HFFc6 (cell line): ENCODE measurements at regions not wholly inside any gene's neighbourhood (a gene's known extent, or its start where the extent isn't known, plus 50 kb on each side); places are given as distances from the start of the nearest gene placed in this dataset.

Source experiments
- DNase-seq: peaks from one replicate; pipeline ENCODE4 v3.0.0-alpha.2; 2018
- H3K27ac Mint-ChIP-seq: 2 replicates; pipeline ENCODE4 v1.8.0; 2020; ENCODE audit warnings: mild to moderate bottlenecking, mixed read lengths
- H3K27me3 Mint-ChIP-seq: 2 replicates; pipeline ENCODE4 v1.8.0; 2021; ENCODE audit warnings: mild to moderate bottlenecking, moderate library complexity, mixed read lengths; ENCODE audit not compliant: insufficient read depth
- H3K36me3 Mint-ChIP-seq: 2 replicates; pipeline ENCODE4 v1.8.0; 2021; ENCODE audit warnings: low read depth, mixed read lengths
- H3K4me1 Mint-ChIP-seq: 2 replicates; pipeline ENCODE4 v1.8.0; 2020; ENCODE audit warnings: low read depth, mixed read lengths
- H3K4me3 Mint-ChIP-seq: 2 replicates; pipeline ENCODE4 v1.8.0; 2020; ENCODE audit warnings: mild to moderate bottlenecking, moderate library complexity, mixed read lengths
- H3K9me3 Mint-ChIP-seq: 2 replicates; pipeline ENCODE4 v1.8.0; 2020; ENCODE audit warnings: mild to moderate bottlenecking, mixed read lengths
- CTCF ChIP-seq: fragments of 200-600 bp; sonication (generic); IDR thresholded peaks from 2 replicates; pipeline ENCODE4 v1.5.0; 2021; ENCODE audit warnings: antibody characterized with exemption, mild to moderate bottlenecking

- no peak overlapping the region for H3K4me3 Mint-ChIP-seq
- H3K9me3 Mint-ChIP-seq: no peaks in the 10 kb centered on the region
- no peak for TF ChIP-seq CTCF
- peaks cover 10% of the 10 kb centered on the region for H3K36me3 Mint-ChIP-seq
- no peak for DNase-seq
- H3K4me1 Mint-ChIP-seq: peaks cover 54% of the 10 kb centered on the region
- H3K27ac Mint-ChIP-seq: 0 out of 2 replicates have a peak overlapping the region, but pooled peaks have one; percentile 43
- no peaks in the 10 kb centered on the region for H3K27me3 Mint-ChIP-seq
These were observed 285.0 kb upstream of the BOD1L1 start for GRCh38 chr4:13912436-13912925.

- DNase-seq: no peak
- no peak for TF ChIP-seq CTCF
- Mint-ChIP-seq H3K9me3 (no peaks in the 10 kb centered on the region), H3K27ac (peak overlapping the region; percentile 43), H3K27me3 (no peaks in the 10 kb centered on the region), H3K4me3 (no peak overlapping the region), H3K4me1 (peaks cover 54% of the 10 kb centered on the region), H3K36me3 (peaks cover 10% of the 10 kb centered on the region)
These were observed 285.4 kb upstream of the BOD1L1 start for GRCh38 chr4:13912966-13913365.

GRCh38 chr4:13917015-13917414, 289.5 kb upstream of the BOD1L1 start:
- peak; percentile 56 for TF ChIP-seq CTCF
- Mint-ChIP-seq H3K9me3 (no peaks in the 10 kb centered on the region), H3K36me3 (peaks cover 8% of the 10 kb centered on the region), H3K27ac (peak overlapping the region; percentile 100), H3K27me3 (no peaks in the 10 kb centered on the region; the same call in 1 of the 2 replicates), H3K4me3 (peak overlapping the region; percentile 11; the same call in 1 of the 2 replicates), H3K4me1 (peaks cover 73% of the 10 kb centered on the region)
- DNase-seq: peak; percentile 70

GRCh38 chr4:13918110-13918509, 290.6 kb upstream of the BOD1L1 start:
- H3K27ac Mint-ChIP-seq: peak overlapping the region; percentile 100
- H3K4me1 Mint-ChIP-seq: peaks cover 73% of the 10 kb centered on the region
- DNase-seq: peak; percentile 98
- no peaks in the 10 kb centered on the region; the same call in 1 of the 2 replicates for H3K27me3 Mint-ChIP-seq
- H3K36me3 Mint-ChIP-seq: peaks cover 8% of the 10 kb centered on the region
- no peaks in the 10 kb centered on the region for H3K9me3 Mint-ChIP-seq
- no peak for TF ChIP-seq CTCF
- peak overlapping the region; percentile 84 for H3K4me3 Mint-ChIP-seq

GRCh38 chr4:13918991-13919441, 291.5 kb upstream of the BOD1L1 start:
- peaks cover 76% of the 10 kb centered on the region for H3K4me1 Mint-ChIP-seq

More at GRCh38 chr4:13918991-13919441, 291.5 kb upstream of the BOD1L1 start:
- H3K36me3 Mint-ChIP-seq: peaks cover 8% of the 10 kb centered on the region
- peak overlapping the region; percentile 100 for H3K27ac Mint-ChIP-seq
- peak; percentile 95 for DNase-seq
- H3K9me3 Mint-ChIP-seq: no peaks in the 10 kb centered on the region
- H3K4me3 Mint-ChIP-seq: peak overlapping the region; percentile 84
- no peaks in the 10 kb centered on the region; the same call in 1 of the 2 replicates for H3K27me3 Mint-ChIP-seq
- TF ChIP-seq CTCF: no peak
